GM18511 (cell line): ENCODE measurements at regions not wholly inside any gene's neighbourhood (a gene's known extent, or its start where the extent isn't known, plus 50 kb on each side); places are given as distances from the start of the nearest gene placed in this dataset.
"Not testable (repeated sequence)": the region's sequence is repeated elsewhere in the genome, so short reads cannot be mapped to it uniquely, and the experiment has no call there.

Source experiments
- ATAC-seq: cut with Tn5 transposase; IDR thresholded peaks from one replicate; pipeline ENCODE4 v1.9.1; 2021; ENCODE audit warnings: mild to moderate bottlenecking, moderate library complexity; ENCODE audit not compliant: unreplicated experiment

DNA sequence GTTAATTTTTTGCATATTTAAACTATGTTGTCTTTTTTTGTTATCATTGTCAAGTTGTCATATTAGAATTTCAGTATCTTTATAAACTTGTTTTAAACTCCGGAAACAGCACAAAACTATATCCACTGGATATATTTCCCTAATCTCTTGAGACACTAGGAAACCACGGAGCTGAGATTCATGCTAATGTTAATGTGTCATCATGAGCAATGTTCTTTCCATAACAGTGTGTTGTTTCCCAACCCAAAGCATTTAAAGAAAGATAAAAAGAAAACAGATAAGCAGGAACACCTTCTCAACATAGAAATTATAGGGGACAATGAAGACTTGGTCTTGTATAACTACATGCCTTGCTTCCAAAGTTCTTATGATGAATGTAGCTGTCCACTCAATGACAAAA, 626.2 kb upstream of the TMPRSS15 start:
- no peak for ATAC-seq

GRCh38 chr21:19031953-19032352, 628.4 kb upstream of the TMPRSS15 start:
- no peak for ATAC-seq

DNA sequence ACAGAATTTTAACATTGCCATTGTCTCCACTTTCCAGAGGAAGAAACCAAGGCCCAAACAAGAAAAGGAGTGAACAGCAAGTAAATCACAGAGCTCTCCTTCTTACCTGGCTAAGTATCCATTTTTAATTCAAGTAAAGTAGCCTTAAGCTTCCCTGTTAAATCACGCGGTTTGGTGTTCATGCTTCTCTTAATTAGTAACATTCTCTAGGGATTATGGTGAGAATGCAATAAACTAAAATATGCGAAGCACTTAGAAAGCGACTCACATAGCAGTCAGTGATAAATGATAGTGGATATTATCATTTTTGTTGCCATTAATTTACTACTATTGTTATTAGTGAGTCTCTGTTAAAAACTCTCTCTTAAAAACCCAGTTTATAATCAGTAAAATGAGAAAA, 630.5 kb upstream of the TMPRSS15 start:
- no peak for ATAC-seq

DNA sequence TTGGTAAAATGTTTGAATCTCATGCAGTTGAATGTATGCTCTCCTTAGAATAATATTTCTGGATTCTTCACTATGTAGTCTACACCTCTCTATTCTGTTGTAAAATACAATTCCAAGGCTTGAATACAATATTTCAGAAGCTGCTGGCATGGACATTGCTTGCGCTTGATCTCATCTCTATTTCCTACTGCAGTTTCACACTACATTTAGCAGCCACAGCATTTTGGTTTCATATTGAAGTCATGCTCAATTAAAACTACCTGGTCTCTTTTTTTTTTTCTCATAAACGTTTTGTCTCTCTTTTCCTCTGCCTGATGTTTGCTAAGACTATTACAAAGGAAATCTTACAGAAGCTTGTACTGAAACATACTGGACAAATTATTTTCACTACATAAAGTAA, 631.0 kb upstream of the TMPRSS15 start:
- ATAC-seq, result no peak

DNA sequence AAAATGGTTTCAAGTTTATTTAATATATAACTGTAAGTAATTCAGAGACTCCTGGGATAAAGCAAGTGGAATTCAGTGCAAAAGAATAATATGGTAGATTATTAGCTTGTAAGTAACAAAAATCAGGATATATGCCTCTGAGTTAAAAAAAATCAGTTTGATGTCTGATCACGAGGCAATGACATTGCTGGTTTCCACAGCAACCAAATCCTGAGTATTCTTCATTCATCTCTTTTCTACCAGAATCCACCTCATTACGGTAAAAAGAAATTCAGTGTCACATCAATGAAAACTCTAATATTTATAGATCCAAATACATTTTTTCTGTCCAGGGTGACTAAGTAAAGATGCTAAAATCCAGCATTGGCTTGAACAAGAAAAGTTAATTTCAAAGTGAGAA, 642.3 kb upstream of the TMPRSS15 start:
- no peak for ATAC-seq

DNA sequence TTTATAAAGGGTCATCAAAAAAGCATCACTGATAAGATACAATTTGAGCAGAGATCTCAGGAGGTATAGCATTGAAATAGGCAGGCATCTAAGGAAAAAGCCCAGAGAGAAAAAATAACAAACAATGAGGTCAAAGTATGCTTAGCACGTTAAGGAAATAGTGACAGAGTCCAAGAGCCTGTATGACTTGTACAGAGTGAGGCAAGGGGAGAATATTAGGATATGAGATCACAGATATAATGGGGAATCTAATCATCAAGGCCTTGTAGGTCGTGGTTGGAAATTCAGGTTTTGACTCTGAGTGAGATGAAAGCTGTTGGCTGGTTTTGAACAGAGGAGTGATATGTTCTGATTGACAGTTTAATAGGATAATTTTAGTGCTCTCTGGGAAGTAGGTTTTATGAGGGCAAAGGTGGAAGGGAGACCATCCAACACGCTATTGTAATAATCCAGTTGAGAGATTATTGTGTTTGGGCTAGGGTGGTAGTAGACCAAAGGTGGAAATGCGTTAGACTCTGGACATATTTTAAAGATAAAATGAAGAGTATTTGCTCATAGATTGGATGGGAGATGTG, 644.6 kb upstream of the TMPRSS15 start:
- no peak for ATAC-seq

GRCh38 chr21:19049567-19049966, 646.0 kb upstream of the TMPRSS15 start:
- no peak for ATAC-seq

- no peak for ATAC-seq
Measured at GRCh38 chr21:19065164-19065563, 661.6 kb upstream of the TMPRSS15 start.

GRCh38 chr21:19076031-19076430, 672.4 kb upstream of the TMPRSS15 start:
- no peak for ATAC-seq

GRCh38 chr21:19109694-19110093, 706.1 kb upstream of the TMPRSS15 start:
- ATAC-seq, result no peak

GRCh38 chr21:19119259-19119658, 715.7 kb upstream of the TMPRSS15 start:
- not testable (repeated sequence) for ATAC-seq

GRCh38 chr21:19120591-19120990, 717.0 kb upstream of the TMPRSS15 start:
- ATAC-seq, result no peak

GRCh38 chr21:19122356-19122755, 718.8 kb upstream of the TMPRSS15 start:
- ATAC-seq, result no peak

- ATAC-seq, result no peak
Measured at GRCh38 chr21:19123053-19123452, 719.5 kb upstream of the TMPRSS15 start.

- ATAC-seq, result no peak
Measured at GRCh38 chr21:19123525-19123924, 719.9 kb upstream of the TMPRSS15 start.

DNA sequence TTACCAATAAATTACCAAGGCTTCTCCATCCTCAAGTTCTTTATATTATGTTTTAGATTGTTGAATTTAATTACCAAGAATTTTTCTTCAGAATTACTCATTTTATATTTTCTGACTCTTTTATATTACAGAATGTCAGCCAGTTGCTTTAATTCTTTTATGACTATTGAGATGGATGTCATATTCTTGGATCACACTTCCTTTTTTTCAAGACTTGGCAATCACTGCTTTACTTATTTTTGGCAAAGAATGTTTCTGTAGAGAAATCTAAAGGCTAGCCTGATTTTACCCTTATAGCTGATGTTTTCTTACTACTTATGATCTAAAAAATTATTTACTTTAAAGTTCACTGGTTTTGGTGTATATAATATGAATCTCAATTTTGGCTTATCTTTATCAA, 721.1 kb upstream of the TMPRSS15 start:
- ATAC-seq, result no peak

GRCh38 chr21:19130379-19131028, 726.9 kb upstream of the TMPRSS15 start:
- ATAC-seq, result no peak

DNA sequence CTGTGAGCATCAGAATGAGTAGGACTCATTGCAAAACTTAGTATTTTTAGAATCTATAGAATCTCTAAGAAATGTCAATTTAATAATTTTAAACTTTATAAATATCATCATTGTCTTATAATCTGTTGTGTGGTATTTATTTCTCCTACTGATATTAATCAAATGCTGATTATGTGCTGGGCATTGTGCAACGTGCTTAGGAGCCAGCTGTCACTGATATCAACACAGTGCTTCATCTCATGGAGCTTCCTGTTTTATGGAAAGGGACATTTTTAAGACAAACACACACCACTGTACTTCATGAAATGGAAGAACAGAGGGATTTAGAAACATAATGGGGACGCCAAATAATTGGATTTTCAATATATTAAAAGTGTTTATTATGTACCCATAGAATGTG, 737.9 kb upstream of the TMPRSS15 start:
- ATAC-seq, result no peak

GRCh38 chr21:19145682-19146293, 742.2 kb upstream of the TMPRSS15 start:
- ATAC-seq, result no peak

GRCh38 chr21:19148056-19148455, 744.5 kb upstream of the TMPRSS15 start:
- no peak for ATAC-seq

DNA sequence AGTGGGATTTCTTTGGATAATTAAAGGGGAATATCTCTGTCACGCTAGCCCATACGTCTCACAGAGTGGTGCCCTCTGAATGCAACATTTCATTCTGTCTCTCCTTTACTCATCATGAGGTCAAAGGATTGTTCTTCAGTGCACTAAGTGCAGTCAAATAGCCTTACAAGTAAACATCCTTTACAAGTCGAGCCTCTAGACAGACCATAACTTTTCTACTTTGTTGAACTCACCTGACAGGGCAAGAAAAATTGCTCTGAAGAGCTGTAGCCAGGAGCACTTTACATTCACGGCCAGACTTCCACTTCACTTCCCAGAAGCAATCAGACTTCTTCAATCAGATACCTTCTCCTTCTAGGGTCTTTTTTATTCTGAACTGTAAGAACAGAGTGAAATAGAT, 768.0 kb upstream of the TMPRSS15 start:
- no peak for ATAC-seq

GRCh38 chr21:19181604-19182140, 778.1 kb upstream of the TMPRSS15 start:
- no peak for ATAC-seq
